ENCODE measurements at regions not wholly inside any gene's neighbourhood (a gene's known extent, or its start where the extent isn't known, plus 50 kb on each side); places are given as distances from the start of the nearest gene placed in this dataset.
A peak's percentile ranks its signal among the peaks of the same experiment; 100 is the strongest.
"Not testable (repeated sequence)": the region's sequence is repeated elsewhere in the genome, so short reads cannot be mapped to it uniquely, and the experiment has no call there.

GRCh38 chr3:72163809-72164634 is 379.1 kb upstream of the PROK2 start:
- H3K79me1 ChIP-seq (ENCODE audit: low read depth, low read length), result no peaks in the 10 kb centered on the region
- H3K18ac ChIP-seq (ENCODE audit: low read length), result peak overlapping the region; percentile 6
- no peak overlapping the region for H4K8ac ChIP-seq (ENCODE audit: low read depth, low read length)
- H3K23ac ChIP-seq (ENCODE audit: low read depth, low read length, poor library complexity), result peak overlapping the region; percentile 5
- no peak overlapping the region for H3K9ac ChIP-seq (ENCODE audit: low read depth, low read length, poor library complexity)
- H3K27ac ChIP-seq (replicated peaks; ENCODE audit: low read length), result no peak overlapping the region
- H2AFZ ChIP-seq (ENCODE audit: low read length), result no peak overlapping the region
- H3K4me3 ChIP-seq (ENCODE audit: low read length in 2 of 2), result no peak overlapping the region
- H3K4me2 ChIP-seq (ENCODE audit: insufficient read depth, low read length, poor library complexity, severe bottlenecking), result no peak overlapping the region
- H3K27me3 ChIP-seq (ENCODE audit: control insufficient read depth in 3 of 3, insufficient read depth in 3 of 3, low read depth in 1 of 3, low read length in 3 of 3), result no peaks in the 10 kb centered on the region
- no peak overlapping the region for H4K91ac ChIP-seq (ENCODE audit: low read depth, low read length, poor library complexity)
- H2AK5ac ChIP-seq (ENCODE audit: low read depth, low read length), result no peak overlapping the region
- DNase-seq (ENCODE audit: low spot score), result no peak
- no peak overlapping the region for H2BK5ac ChIP-seq (ENCODE audit: low read length)
- WGBS, 2 donors (ENCODE audit: extremely low coverage in 2 of 2, insufficient read length in 2 of 2, insufficient replicate concordance in 1 of 2), result no CpG with 5 or more reads among the region's 7 CpGs
- H2BK120ac ChIP-seq (ENCODE audit: low read depth, low read length), result no peak overlapping the region
- H3K14ac ChIP-seq (ENCODE audit: low read length), result no peak overlapping the region
- no peak overlapping the region for H2BK15ac ChIP-seq (ENCODE audit: low read length)
- H3K4me1 ChIP-seq (ENCODE audit: control insufficient read depth in 2 of 2, insufficient read depth in 1 of 2, low read depth in 1 of 2, low read length in 2 of 2), result peaks cover 0 to 13% of the 10 kb centered on the region in 2 donors
- peak overlapping the region; percentile 64 for H2BK12ac ChIP-seq (ENCODE audit: low read length)
- H3K4ac ChIP-seq (ENCODE audit: low read length), result no peak overlapping the region
- H3K9me3 ChIP-seq (replicated peaks in 1 of 2; ENCODE audit: control insufficient read depth in 2 of 2, insufficient read depth in 1 of 2, low read depth in 1 of 2, low read length in 2 of 2), result no peaks in the 10 kb centered on the region
- H3K36me3 ChIP-seq (replicated peaks in 1 of 2; ENCODE audit: control insufficient read depth in 2 of 2, insufficient read depth in 2 of 2, low read length in 2 of 2), result no peaks in the 10 kb centered on the region

DNA sequence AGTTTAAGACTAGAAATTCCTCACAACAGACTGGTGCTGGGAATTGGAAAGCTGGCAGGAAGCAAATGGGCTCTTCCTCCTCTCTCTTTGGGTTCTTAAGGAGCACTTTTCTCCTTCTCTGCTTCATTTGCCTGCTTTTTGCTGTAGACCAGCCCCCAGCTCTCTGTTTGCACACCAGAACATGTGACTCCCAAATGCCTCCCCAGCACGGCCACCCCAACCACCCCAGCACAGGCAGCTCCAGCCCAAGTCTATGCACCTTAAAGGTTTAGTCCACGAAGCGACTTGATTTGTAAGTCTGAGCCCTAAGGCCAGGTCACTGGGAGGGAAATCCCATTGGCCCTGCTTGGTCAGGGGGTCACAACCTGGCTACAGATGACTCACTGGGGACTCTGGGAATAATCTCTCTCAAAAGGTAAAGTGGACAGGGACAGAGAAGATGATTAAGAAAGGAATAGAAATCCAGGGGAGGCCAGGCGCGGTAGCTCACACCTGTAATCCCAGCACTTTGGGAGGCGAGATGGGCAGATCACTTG is 377.8 kb upstream of the PROK2 start:
- H3K36me3 ChIP-seq (replicated peaks in 1 of 2; ENCODE audit: control insufficient read depth in 2 of 2, insufficient read depth in 2 of 2, low read length in 2 of 2), result no peaks in the 10 kb centered on the region
- H3K4me1 ChIP-seq (ENCODE audit: control insufficient read depth in 2 of 2, insufficient read depth in 1 of 2, low read depth in 1 of 2, low read length in 2 of 2), result peaks cover 0 to 13% of the 10 kb centered on the region in 2 donors
- H4K91ac ChIP-seq (ENCODE audit: low read depth, low read length, poor library complexity), result no peak overlapping the region
- H2BK12ac ChIP-seq (ENCODE audit: low read length), result no peak overlapping the region
- H2BK5ac ChIP-seq (ENCODE audit: low read length), result no peak overlapping the region
- no peak overlapping the region for H2AFZ ChIP-seq (ENCODE audit: low read length)
- no peaks in the 10 kb centered on the region for H3K9me3 ChIP-seq (replicated peaks in 1 of 2; ENCODE audit: control insufficient read depth in 2 of 2, insufficient read depth in 1 of 2, low read depth in 1 of 2, low read length in 2 of 2)
- no peaks in the 10 kb centered on the region for H3K27me3 ChIP-seq (ENCODE audit: control insufficient read depth in 3 of 3, insufficient read depth in 3 of 3, low read depth in 1 of 3, low read length in 3 of 3)
- no peak overlapping the region for H3K27ac ChIP-seq (replicated peaks; ENCODE audit: low read length)
- no CpG with 5 or more reads among the region's 6 CpGs for WGBS, 2 donors (ENCODE audit: extremely low coverage in 2 of 2, insufficient read length in 2 of 2, insufficient replicate concordance in 1 of 2)
- H2BK15ac ChIP-seq (ENCODE audit: low read length), result no peak overlapping the region
- H2BK120ac ChIP-seq (ENCODE audit: low read depth, low read length), result no peak overlapping the region
- H4K8ac ChIP-seq (ENCODE audit: low read depth, low read length), result no peak overlapping the region
- no peak for DNase-seq (ENCODE audit: low spot score)
- no peak overlapping the region for H3K9ac ChIP-seq (ENCODE audit: low read depth, low read length, poor library complexity)
- no peak overlapping the region for H3K4me2 ChIP-seq (ENCODE audit: insufficient read depth, low read length, poor library complexity, severe bottlenecking)
- no peak overlapping the region for H3K23ac ChIP-seq (ENCODE audit: low read depth, low read length, poor library complexity)
- H3K79me1 ChIP-seq (ENCODE audit: low read depth, low read length), result no peaks in the 10 kb centered on the region
- H3K4ac ChIP-seq (ENCODE audit: low read length), result no peak overlapping the region
- no peak overlapping the region for H3K14ac ChIP-seq (ENCODE audit: low read length)
- H3K18ac ChIP-seq (ENCODE audit: low read length), result no peak overlapping the region
- no peak overlapping the region for H2AK5ac ChIP-seq (ENCODE audit: low read depth, low read length)
- no peak overlapping the region for H3K4me3 ChIP-seq (ENCODE audit: low read length in 2 of 2)

- H3K4ac ChIP-seq (ENCODE audit: low read length), result no peak overlapping the region
- no peak overlapping the region for H2BK5ac ChIP-seq (ENCODE audit: low read length)
- H3K14ac ChIP-seq (ENCODE audit: low read length), result no peak overlapping the region
- peaks cover 0 to 13% of the 10 kb centered on the region in 2 donors for H3K4me1 ChIP-seq (ENCODE audit: control insufficient read depth in 2 of 2, insufficient read depth in 1 of 2, low read depth in 1 of 2, low read length in 2 of 2)
- no peak overlapping the region for H3K27ac ChIP-seq (replicated peaks; ENCODE audit: low read length)
- H3K9me3 ChIP-seq (replicated peaks in 1 of 2; ENCODE audit: control insufficient read depth in 2 of 2, insufficient read depth in 1 of 2, low read depth in 1 of 2, low read length in 2 of 2), result no peaks in the 10 kb centered on the region
- no peak overlapping the region for H3K4me2 ChIP-seq (ENCODE audit: insufficient read depth, low read length, poor library complexity, severe bottlenecking)
- H3K79me1 ChIP-seq (ENCODE audit: low read depth, low read length), result no peaks in the 10 kb centered on the region
- H3K18ac ChIP-seq (ENCODE audit: low read length), result no peak overlapping the region
- no peak overlapping the region for H2BK15ac ChIP-seq (ENCODE audit: low read length)
- no peak overlapping the region for H2AFZ ChIP-seq (ENCODE audit: low read length)
- WGBS, 2 donors (ENCODE audit: extremely low coverage in 2 of 2, insufficient read length in 2 of 2, insufficient replicate concordance in 1 of 2), result no CpG with 5 or more reads among the region's 13 CpGs
- H3K27me3 ChIP-seq (ENCODE audit: control insufficient read depth in 3 of 3, insufficient read depth in 3 of 3, low read depth in 1 of 3, low read length in 3 of 3), result no peaks in the 10 kb centered on the region
- no peak overlapping the region for H3K23ac ChIP-seq (ENCODE audit: low read depth, low read length, poor library complexity)
- no peak for DNase-seq (ENCODE audit: low spot score)
- no peaks in the 10 kb centered on the region for H3K36me3 ChIP-seq (replicated peaks in 1 of 2; ENCODE audit: control insufficient read depth in 2 of 2, insufficient read depth in 2 of 2, low read length in 2 of 2)
- H3K4me3 ChIP-seq (ENCODE audit: low read length in 2 of 2), result no peak overlapping the region
- no peak overlapping the region for H2BK120ac ChIP-seq (ENCODE audit: low read depth, low read length)
- no peak overlapping the region for H4K91ac ChIP-seq (ENCODE audit: low read depth, low read length, poor library complexity)
- no peak overlapping the region for H2BK12ac ChIP-seq (ENCODE audit: low read length)
- H4K8ac ChIP-seq (ENCODE audit: low read depth, low read length), result no peak overlapping the region
- no peak overlapping the region for H3K9ac ChIP-seq (ENCODE audit: low read depth, low read length, poor library complexity)
- H2AK5ac ChIP-seq (ENCODE audit: low read depth, low read length), result no peak overlapping the region
Measured at GRCh38 chr3:72161881-72162595, 377.1 kb upstream of the PROK2 start.

- not testable (repeated sequence) for H2AFZ ChIP-seq (ENCODE audit: low read length); H3K4me2 ChIP-seq (ENCODE audit: insufficient read depth, low read length, poor library complexity, severe bottlenecking); H3K4ac ChIP-seq (ENCODE audit: low read length); H2BK120ac ChIP-seq (ENCODE audit: low read depth, low read length); H3K18ac ChIP-seq (ENCODE audit: low read length); H3K79me1 ChIP-seq (ENCODE audit: low read depth, low read length); H2BK12ac ChIP-seq (ENCODE audit: low read length); H3K9me3 ChIP-seq (replicated peaks in 1 of 2; ENCODE audit: control insufficient read depth in 2 of 2, insufficient read depth in 1 of 2, low read depth in 1 of 2, low read length in 2 of 2); H3K27ac ChIP-seq (replicated peaks; ENCODE audit: low read length); H3K36me3 ChIP-seq (replicated peaks in 1 of 2; ENCODE audit: control insufficient read depth in 2 of 2, insufficient read depth in 2 of 2, low read length in 2 of 2); H2BK5ac ChIP-seq (ENCODE audit: low read length); H4K8ac ChIP-seq (ENCODE audit: low read depth, low read length); H2AK5ac ChIP-seq (ENCODE audit: low read depth, low read length); H3K9ac ChIP-seq (ENCODE audit: low read depth, low read length, poor library complexity); H3K27me3 ChIP-seq (ENCODE audit: control insufficient read depth in 3 of 3, insufficient read depth in 3 of 3, low read depth in 1 of 3, low read length in 3 of 3); H3K14ac ChIP-seq (ENCODE audit: low read length); H3K4me3 ChIP-seq (ENCODE audit: low read length in 2 of 2); H4K91ac ChIP-seq (ENCODE audit: low read depth, low read length, poor library complexity); H3K23ac ChIP-seq (ENCODE audit: low read depth, low read length, poor library complexity); H2BK15ac ChIP-seq (ENCODE audit: low read length); DNase-seq (ENCODE audit: low spot score)
- WGBS, 2 donors (ENCODE audit: extremely low coverage in 2 of 2, insufficient read length in 2 of 2, insufficient replicate concordance in 1 of 2), result no CpG with 5 or more reads among the region's 3 CpGs
- H3K4me1 ChIP-seq (ENCODE audit: control insufficient read depth in 2 of 2, insufficient read depth in 1 of 2, low read depth in 1 of 2, low read length in 2 of 2), result peaks cover 0 to 13% of the 10 kb centered on the region in 2 donors
Measured at GRCh38 chr3:72161285-72161684, 376.3 kb upstream of the PROK2 start.

All from neuronal stem cell (in vitro differentiated cells).